T-cell (primary cell): ENCODE measurements at regions not wholly inside any gene's neighbourhood (a gene's known extent, or its start where the extent isn't known, plus 50 kb on each side); places are given as distances from the start of the nearest gene placed in this dataset.

ENCODE experiments used
- ATAC-seq, 4 experiments: fragments of 200-7000 bp in 3 of 4; fragments of 150-1000 bp in 1 of 4; cut with Tn5 transposase; replicated peaks in 1 of 4; 1 replicate in 3 of 4; 2 replicates in 1 of 4; pipeline ENCODE4 v1.10.0; 2021; ENCODE audit warnings: moderate library complexity in 3 of 4, mild to moderate bottlenecking in 2 of 4, moderate number of reproducible peaks in 1 of 4
- CTCF ChIA-PET, 2 donors: fragments of 300-600 bp; sonication (Branson Sonifier 250); formaldehyde crosslinking; loops; one replicate each; lab custom pipeline; 2022; ENCODE audit warnings: antibody characterized with exemption in 2 of 2; lab: Charles Lee
- POLR2A ChIA-PET, 2 donors: fragments of 300-600 bp; sonication (Branson Sonifier 250); formaldehyde crosslinking; loops; one replicate each; lab custom pipeline; 2022; ENCODE audit warnings: antibody characterized with exemption in 2 of 2; lab: Charles Lee
- DNase-seq, 35 experiments: peaks; one replicate each; pipeline versions ENCODE4 v3.0.0 to v3.0.0-alpha.2; 2013 to 2023
- H3K27ac ChIP-seq: one replicate; pipeline ENCODE4 v1.5.1; 2013; ENCODE audit warnings: low read length
- H3K27me3 ChIP-seq, 2 experiments: replicated peaks in 1 of 2; 1 replicate in 1 of 2; 2 replicates in 1 of 2; pipeline versions ENCODE4 v1.6.1 to v1.7.0; 2013; ENCODE audit warnings: low read length in 1 of 2, mixed read lengths in 1 of 2; ENCODE audit not compliant: control insufficient read depth in 2 of 2, insufficient read depth in 2 of 2; ENCODE audit errors: extremely low read depth in 1 of 2
- H3K36me3 ChIP-seq, 2 donors: 1 replicate in 1 of 2; 2 replicates in 1 of 2; pipeline versions ENCODE4 v1.6.1 to v1.7.0; 2013; ENCODE audit warnings: low read length in 1 of 2; ENCODE audit not compliant: control insufficient read depth in 2 of 2, insufficient read depth in 1 of 2; ENCODE audit errors: extremely low read depth in 1 of 2
- H3K4me1 ChIP-seq, 2 experiments: 1 replicate in 1 of 2; 2 replicates in 1 of 2; pipeline versions ENCODE4 v1.6.1 to v1.7.0; 2013; ENCODE audit warnings: low read length in 2 of 2, mixed read lengths in 1 of 2; ENCODE audit not compliant: insufficient read depth in 2 of 2, control insufficient read depth in 1 of 2; ENCODE audit errors: extremely low read depth in 1 of 2
- H3K4me3 ChIP-seq, 2 donors: 1 replicate in 1 of 2; 2 replicates in 1 of 2; pipeline versions ENCODE4 v1.5.1 to v1.7.0; 2013; ENCODE audit warnings: mild to moderate bottlenecking in 2 of 2, low read length in 1 of 2, moderate library complexity in 1 of 2; ENCODE audit not compliant: control insufficient read depth in 1 of 2; ENCODE audit errors: extremely low read depth in 1 of 2
- H3K9me3 ChIP-seq: 2 replicates; pipeline ENCODE4 v1.7.0; 2013
- H3K27ac Mint-ChIP-seq, 2 donors: one replicate each; pipeline ENCODE4 v1.8.0; 2020 to 2021; ENCODE audit warnings: mild to moderate bottlenecking in 2 of 2, mixed read lengths in 2 of 2
- H3K27me3 Mint-ChIP-seq, 2 donors: one replicate each; pipeline ENCODE4 v1.8.0; 2021 to 2022; ENCODE audit warnings: mixed read lengths in 2 of 2
- H3K36me3 Mint-ChIP-seq: one replicate; pipeline ENCODE4 v1.8.0; 2021; ENCODE audit warnings: mixed read lengths
- H3K4me1 Mint-ChIP-seq, 3 donors: one replicate each; pipeline ENCODE4 v1.8.0; 2020 to 2022; ENCODE audit warnings: mixed read lengths in 3 of 3, mild to moderate bottlenecking in 1 of 3
- H3K4me3 Mint-ChIP-seq, 3 donors: one replicate each; pipeline ENCODE4 v1.8.0; 2020 to 2022; ENCODE audit warnings: mild to moderate bottlenecking in 3 of 3, mixed read lengths in 3 of 3, moderate library complexity in 3 of 3
- H3K9me3 Mint-ChIP-seq, 3 donors: one replicate each; pipeline ENCODE4 v1.8.0; 2020 to 2022; ENCODE audit warnings: mixed read lengths in 3 of 3
- WGBS: methylation state at CpG from one replicate; pipeline ENCODE4 v1.1.5; 2013; ENCODE audit warnings: missing lambda C conversion rate; ENCODE audit not compliant: insufficient coverage; 5-methylcytosine and 5-hydroxymethylcytosine counted together

DNA sequence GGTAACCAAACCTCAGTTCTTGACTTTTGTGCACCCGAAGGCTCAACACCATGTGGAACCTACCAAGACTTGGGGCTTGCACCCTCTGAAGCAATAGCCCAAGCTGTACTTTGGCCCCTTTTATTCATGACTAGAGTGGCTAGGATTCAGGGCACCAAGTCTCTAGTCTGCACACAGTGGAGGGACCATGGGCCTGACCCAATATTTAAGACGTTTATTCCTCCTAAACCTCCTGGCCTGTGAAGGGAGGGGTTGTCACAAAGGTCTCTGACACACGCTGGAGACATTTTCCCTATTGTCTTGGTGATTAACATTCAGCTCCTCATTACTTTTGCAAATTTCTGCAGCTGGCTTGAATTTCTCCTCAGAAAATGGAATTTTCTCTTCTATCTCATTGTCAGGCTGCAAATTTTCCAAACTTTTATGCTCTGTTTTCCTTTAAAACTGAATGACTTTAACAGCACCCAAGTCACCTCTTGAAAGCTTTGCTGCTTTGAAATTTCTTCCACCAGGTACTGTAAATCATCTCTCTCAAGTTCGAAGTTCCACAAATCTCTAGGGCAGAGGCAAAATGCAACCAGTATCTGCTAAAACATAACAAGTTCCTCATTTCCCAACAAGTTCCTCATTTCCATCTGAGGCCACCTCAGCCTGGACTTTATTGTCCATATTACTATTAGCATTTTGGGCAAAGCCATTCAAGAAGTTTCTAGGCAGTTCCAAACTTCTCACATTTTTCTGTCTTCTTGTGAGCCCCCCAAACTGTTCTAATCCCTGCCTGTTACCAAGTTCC, 481.4 kb upstream of the BTBD3 start:
- no peak overlapping the region for H3K27ac Mint-ChIP-seq
- H3K9me3 ChIP-seq = no peaks in the 10 kb centered on the region
- H3K36me3 ChIP-seq = no peaks in the 10 kb centered on the region
- no peaks in the 10 kb centered on the region for H3K27me3 Mint-ChIP-seq
- H3K4me3 Mint-ChIP-seq = no peak overlapping the region
- H3K27ac ChIP-seq = no peak overlapping the region
- H3K27me3 ChIP-seq = no peaks in the 10 kb centered on the region
- H3K4me1 ChIP-seq = no peaks in the 10 kb centered on the region
- no peak for DNase-seq
- ATAC-seq = no peak
- ChIA-PET CTCF (no interaction called here), POLR2A (no interaction called here)
- no peaks in the 10 kb centered on the region for H3K36me3 Mint-ChIP-seq
- H3K4me3 ChIP-seq = no peak overlapping the region
- H3K4me1 Mint-ChIP-seq = no peaks in the 10 kb centered on the region
- 47% methylated on average over 2 of the region's 4 CpGs for WGBS
- H3K9me3 Mint-ChIP-seq = peaks cover 16 to 31% (median 21%) of the 10 kb centered on the region in 3 donors

DNA sequence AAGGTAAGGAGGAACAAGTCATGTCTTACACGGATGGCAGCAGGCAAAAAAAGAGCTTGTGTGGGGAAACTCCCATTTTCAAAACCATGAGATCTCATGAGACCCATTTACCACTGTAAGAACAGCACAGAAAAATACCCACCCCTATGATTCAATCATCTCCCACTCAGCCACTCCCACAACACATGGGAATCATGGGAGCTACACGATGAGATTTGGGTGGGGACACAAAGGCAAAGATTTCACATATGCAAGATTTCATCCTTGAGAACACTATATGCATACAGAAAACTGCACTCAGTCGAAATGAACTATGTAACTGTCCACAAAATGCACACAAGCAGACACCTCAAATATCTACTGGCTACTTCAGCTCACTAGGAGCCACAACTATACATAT, 480.6 kb upstream of the BTBD3 start:
- H3K4me1 ChIP-seq = no peaks in the 10 kb centered on the region
- no peaks in the 10 kb centered on the region for H3K4me1 Mint-ChIP-seq
- no peaks in the 10 kb centered on the region for H3K36me3 Mint-ChIP-seq
- H3K9me3 Mint-ChIP-seq = peaks cover 16 to 26% (median 21%) of the 10 kb centered on the region in 3 donors
- no peaks in the 10 kb centered on the region for H3K36me3 ChIP-seq
- no peak overlapping the region for H3K4me3 Mint-ChIP-seq
- ChIA-PET POLR2A (no interaction called here), CTCF (no interaction called here)
- H3K9me3 ChIP-seq = no peaks in the 10 kb centered on the region
- WGBS = 49% methylated on average over 2 of the region's 3 CpGs
- ATAC-seq (no peak), DNase-seq (no peak)
- H3K4me3 ChIP-seq = no peak overlapping the region
- H3K27me3 Mint-ChIP-seq = no peaks in the 10 kb centered on the region
- no peaks in the 10 kb centered on the region for H3K27me3 ChIP-seq
- H3K27ac Mint-ChIP-seq = no peak overlapping the region
- no peak overlapping the region for H3K27ac ChIP-seq

DNA sequence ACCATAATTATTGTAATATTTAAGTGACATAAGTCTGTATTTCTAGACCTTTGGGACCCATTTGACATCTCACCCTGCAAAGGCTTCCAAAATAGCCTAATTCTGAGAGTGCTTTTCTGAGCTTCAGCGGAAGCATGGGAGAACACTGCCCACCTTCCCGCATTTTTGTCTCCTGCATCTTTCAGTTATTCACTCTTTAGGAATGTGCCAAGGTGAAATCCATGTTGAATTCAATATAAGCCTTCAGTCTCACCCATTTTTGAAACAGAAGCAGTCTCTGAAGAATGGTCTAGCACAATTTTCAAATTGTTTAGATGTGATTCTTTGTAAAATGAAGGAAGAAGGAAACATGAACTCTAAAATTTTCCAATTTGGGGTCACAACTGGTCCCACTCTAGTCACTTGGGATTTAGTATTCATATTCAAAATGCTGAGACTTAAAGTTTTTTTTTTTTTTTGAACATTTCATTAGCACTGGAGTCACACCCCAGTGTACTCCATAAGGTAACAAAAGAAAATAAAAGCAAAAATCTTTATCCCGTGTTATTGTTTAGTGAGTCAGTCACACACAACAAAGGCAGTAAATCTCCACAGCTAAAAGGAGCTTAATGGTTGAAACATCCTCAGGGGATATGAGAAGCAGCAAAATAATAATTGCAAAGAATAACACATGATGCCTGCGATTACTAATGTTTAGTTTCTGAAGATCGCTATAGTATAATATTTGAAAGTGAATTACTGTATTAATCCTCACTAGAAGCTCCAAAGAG, 479.9 kb upstream of the BTBD3 start:
- 96% methylated on average over 2 of the region's 5 CpGs for WGBS
- no peak for ATAC-seq

DNA sequence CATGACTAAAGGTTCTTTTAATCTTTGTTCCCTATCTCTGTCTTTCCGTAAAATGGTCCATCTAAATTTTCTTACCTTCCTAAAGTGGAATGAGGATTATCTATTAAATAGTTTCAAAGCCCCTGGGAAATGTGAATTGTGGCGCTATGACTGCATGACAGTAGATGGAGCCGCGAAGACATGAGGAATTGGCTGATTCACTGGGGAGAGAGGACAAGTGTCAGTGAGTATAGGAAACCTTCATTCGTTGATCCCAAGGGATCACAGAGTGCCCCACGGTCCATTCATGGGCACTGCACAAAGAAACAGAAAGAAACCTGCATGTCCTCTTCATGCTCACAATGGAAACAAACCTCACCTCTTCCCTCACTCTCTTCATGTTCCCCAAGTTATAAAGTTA, 479.3 kb upstream of the BTBD3 start:
- Mint-ChIP-seq H3K36me3 (no peaks in the 10 kb centered on the region), H3K4me1 (no peaks in the 10 kb centered on the region), H3K9me3 (peaks cover 17 to 24% (median 22%) of the 10 kb centered on the region in 3 donors), H3K27ac (no peak overlapping the region), H3K27me3 (no peaks in the 10 kb centered on the region), H3K4me3 (no peak overlapping the region)
- ChIA-PET CTCF (no interaction called here), POLR2A (interaction anchor here in 1 of 2 donors (0.6 kb wide), 1 partner anchor 548 kb away, joined by 3 read pairs; no protein-coding TSS in a partner anchor)
- H3K4me3 ChIP-seq = no peak overlapping the region
- no peaks in the 10 kb centered on the region for H3K36me3 ChIP-seq
- H3K4me1 ChIP-seq = no peaks in the 10 kb centered on the region
- ATAC-seq = no peak
- DNase-seq = no peak
- no peak overlapping the region for H3K27ac ChIP-seq
- no CpG with 5 or more reads among the region's 6 CpGs for WGBS
- H3K27me3 ChIP-seq = no peaks in the 10 kb centered on the region
- H3K9me3 ChIP-seq = no peaks in the 10 kb centered on the region

More for the DNA sequence above, 479.9 kb upstream of the BTBD3 start:
- H3K27ac Mint-ChIP-seq = no peak overlapping the region
- no peaks in the 10 kb centered on the region for H3K36me3 Mint-ChIP-seq
- H3K9me3 ChIP-seq = no peaks in the 10 kb centered on the region
- CTCF ChIA-PET = no interaction called here
- no peak overlapping the region for H3K27ac ChIP-seq
- DNase-seq = no peak
- H3K4me3 ChIP-seq = no peak overlapping the region
- H3K4me1 ChIP-seq = no peaks in the 10 kb centered on the region
- no peaks in the 10 kb centered on the region for H3K36me3 ChIP-seq
- POLR2A ChIA-PET = interaction anchor here in 1 of 2 donors (0.6 kb wide), 1 partner anchor 547 kb away, joined by 3 read pairs; no protein-coding TSS in a partner anchor
- no peaks in the 10 kb centered on the region for H3K27me3 ChIP-seq
- H3K9me3 Mint-ChIP-seq = peaks cover 16 to 26% (median 17%) of the 10 kb centered on the region in 3 donors
- no peaks in the 10 kb centered on the region for H3K4me1 Mint-ChIP-seq
- no peaks in the 10 kb centered on the region for H3K27me3 Mint-ChIP-seq
- H3K4me3 Mint-ChIP-seq = no peak overlapping the region

DNA sequence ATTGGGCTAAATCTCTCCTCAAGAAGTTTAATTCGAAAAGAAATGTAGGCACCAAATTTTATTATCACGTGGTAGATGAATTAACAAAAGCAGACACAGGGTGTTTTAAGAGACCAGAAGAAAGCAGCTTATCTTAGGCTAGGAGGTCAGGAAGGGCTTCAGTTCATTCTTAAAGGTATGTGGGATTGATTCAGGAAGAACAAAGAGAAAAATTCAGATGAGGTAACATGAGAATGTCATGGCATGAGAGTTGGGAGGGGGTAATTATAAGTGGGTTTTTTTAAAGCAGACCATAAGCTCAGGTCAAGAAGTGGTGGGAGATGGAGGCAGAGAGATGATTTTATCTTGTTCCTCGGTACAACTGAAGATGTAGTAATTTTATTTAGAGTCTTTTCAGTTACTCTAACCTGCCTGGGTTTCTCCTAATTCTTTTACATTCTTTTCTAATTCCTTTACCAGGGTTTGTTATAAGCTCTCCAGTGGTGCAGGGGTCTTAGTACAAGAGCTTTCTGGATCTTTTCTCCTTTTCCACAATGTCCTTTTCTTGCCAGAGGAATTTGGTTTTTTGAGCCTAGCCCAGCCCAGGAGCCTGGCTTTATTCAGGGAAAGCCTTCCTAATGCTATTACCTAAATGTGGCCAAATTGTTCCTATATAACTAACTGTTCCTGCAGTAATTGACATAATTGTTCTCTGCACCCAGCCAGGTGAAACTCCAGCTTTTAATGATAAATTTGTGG, 474.1 kb upstream of the BTBD3 start:
- no peaks in the 10 kb centered on the region for H3K27me3 ChIP-seq
- CTCF ChIA-PET = no interaction called here
- H3K27ac Mint-ChIP-seq = no peak overlapping the region
- H3K9me3 ChIP-seq = no peaks in the 10 kb centered on the region
- WGBS = no CpG with 5 or more reads among the region's 3 CpGs
- no peaks in the 10 kb centered on the region for H3K36me3 ChIP-seq
- H3K4me3 Mint-ChIP-seq = no peak overlapping the region
- no peak overlapping the region for H3K27ac ChIP-seq
- H3K27me3 Mint-ChIP-seq = no peaks in the 10 kb centered on the region
- no peaks in the 10 kb centered on the region for H3K4me1 Mint-ChIP-seq
- no peaks in the 10 kb centered on the region for H3K4me1 ChIP-seq
- no peak overlapping the region for H3K4me3 ChIP-seq
- ATAC-seq = no peak
- POLR2A ChIA-PET = no interaction called here
- no peak for DNase-seq
- peaks cover 0 to 15% (median 4%) of the 10 kb centered on the region in 3 donors for H3K9me3 Mint-ChIP-seq
- H3K36me3 Mint-ChIP-seq = no peaks in the 10 kb centered on the region

DNA sequence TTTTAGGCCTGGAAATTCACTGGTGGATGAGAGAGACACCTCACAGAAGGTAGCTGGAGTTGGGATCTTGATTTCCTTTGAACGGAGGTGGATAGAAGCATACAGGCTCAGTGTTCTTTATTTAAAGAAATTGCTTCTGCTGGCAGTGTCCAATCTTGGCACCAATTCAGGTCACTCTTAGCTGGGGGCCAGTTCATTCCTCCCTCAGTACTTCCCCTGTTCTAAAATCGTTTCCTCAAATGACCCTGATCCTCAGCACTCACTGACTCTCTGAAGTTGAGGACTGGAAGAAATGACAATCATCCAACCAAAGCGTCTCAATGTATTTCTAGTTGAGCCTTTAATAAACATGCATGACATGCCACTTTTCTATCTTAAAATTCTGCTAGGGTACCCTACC, 472.5 kb upstream of the BTBD3 start:
- DNase-seq = no peak
- Mint-ChIP-seq H3K4me3 (no peak overlapping the region), H3K4me1 (no peaks in the 10 kb centered on the region), H3K36me3 (no peaks in the 10 kb centered on the region), H3K27me3 (no peaks in the 10 kb centered on the region), H3K27ac (no peak overlapping the region), H3K9me3 (peaks cover 0 to 18% (median 4%) of the 10 kb centered on the region in 3 donors)
- WGBS = 58% methylated on average over 2 of the region's 3 CpGs
- no peak overlapping the region for H3K4me3 ChIP-seq
- no peaks in the 10 kb centered on the region for H3K36me3 ChIP-seq
- ChIA-PET CTCF (no interaction called here), POLR2A (no interaction called here)
- no peaks in the 10 kb centered on the region for H3K27me3 ChIP-seq
- ATAC-seq = no peak
- no peaks in the 10 kb centered on the region for H3K9me3 ChIP-seq
- H3K27ac ChIP-seq = no peak overlapping the region
- H3K4me1 ChIP-seq = no peaks in the 10 kb centered on the region
